Astrocyte (in vitro differentiated cells and primary cell): ENCODE measurements at regions not wholly inside any gene's neighbourhood (a gene's known extent, or its start where the extent isn't known, plus 50 kb on each side); places are given as distances from the start of the nearest gene placed in this dataset.

Source experiments
- DNase-seq: peaks from one replicate; pipeline ENCODE4 v3.0.0-alpha.2; 2010; ENCODE audit warnings: low read depth
- FAIRE-seq: peaks from 2 replicates; lab custom pipeline; 2011; peaks lifted over from hg19 to GRCh38; lab: Jason Lieb, UNC
- H2AFZ ChIP-seq: 2 replicates; pipeline ENCODE4 v1.6.0; 2012; ENCODE audit warnings: low read depth, low read length, inconsistent platforms
- H3K27ac ChIP-seq: 2 replicates; pipeline ENCODE4 v1.5.1; 2011; ENCODE audit warnings: low read depth, low read length, inconsistent platforms
- H3K27me3 ChIP-seq: 2 replicates; pipeline ENCODE4 v1.6.0; 2011; ENCODE audit warnings: low read length, inconsistent platforms; ENCODE audit not compliant: insufficient read depth
- H3K36me3 ChIP-seq: 2 replicates; pipeline ENCODE4 v1.5.1; 2011; ENCODE audit warnings: low read length, inconsistent platforms; ENCODE audit not compliant: insufficient read depth
- H3K4me1 ChIP-seq: 2 replicates; pipeline ENCODE4 v1.5.1; 2011; ENCODE audit warnings: low read length, inconsistent platforms; ENCODE audit not compliant: insufficient read depth
- H3K4me2 ChIP-seq: 2 replicates; pipeline ENCODE4 v1.6.0; 2012; ENCODE audit warnings: low read length, inconsistent platforms
- H3K4me3 ChIP-seq: 2 replicates; pipeline ENCODE4 v1.5.1; 2011; ENCODE audit warnings: low read depth, mild to moderate bottlenecking, low read length, inconsistent platforms; ENCODE audit not compliant: insufficient read depth
- H3K79me2 ChIP-seq: 2 replicates; pipeline ENCODE4 v1.6.0; 2012; ENCODE audit warnings: mild to moderate bottlenecking, low read length, inconsistent platforms; ENCODE audit not compliant: insufficient read depth
- H3K9ac ChIP-seq: 2 replicates; pipeline ENCODE4 v1.6.0; 2012; ENCODE audit warnings: mild to moderate bottlenecking, low read length, inconsistent platforms
- H3K9me3 ChIP-seq: 2 replicates; pipeline ENCODE4 v1.5.1; 2012; ENCODE audit warnings: low read depth, mild to moderate bottlenecking, low read length, inconsistent platforms; ENCODE audit not compliant: insufficient read depth
- H4K20me1 ChIP-seq: 2 replicates; pipeline ENCODE4 v1.6.0; 2012; ENCODE audit warnings: low read length, inconsistent platforms; ENCODE audit not compliant: insufficient read depth
- H3K27ac Mint-ChIP-seq: one replicate; pipeline ENCODE4 v1.8.0; 2021; ENCODE audit warnings: mild to moderate bottlenecking, mixed read lengths; ENCODE audit not compliant: unreplicated experiment
- H3K27me3 Mint-ChIP-seq: one replicate; pipeline ENCODE4 v1.8.0; 2021; ENCODE audit warnings: low read depth, mixed read lengths; ENCODE audit not compliant: unreplicated experiment
- H3K36me3 Mint-ChIP-seq: one replicate; pipeline ENCODE4 v1.8.0; 2021; ENCODE audit warnings: low read depth, mixed read lengths; ENCODE audit not compliant: unreplicated experiment
- H3K4me1 Mint-ChIP-seq: one replicate; pipeline ENCODE4 v1.8.0; 2021; ENCODE audit warnings: low read depth, mixed read lengths; ENCODE audit not compliant: unreplicated experiment
- H3K4me3 Mint-ChIP-seq: one replicate; pipeline ENCODE4 v1.8.0; 2021; ENCODE audit warnings: mild to moderate bottlenecking, moderate library complexity, mixed read lengths; ENCODE audit not compliant: unreplicated experiment
- H3K9me3 Mint-ChIP-seq: one replicate; pipeline ENCODE4 v1.8.0; 2021; ENCODE audit warnings: mild to moderate bottlenecking, mixed read lengths; ENCODE audit not compliant: unreplicated experiment
- CTCF ChIP-seq: IDR thresholded peaks from 2 replicates; pipeline ENCODE4 v1.5.1; 2011; ENCODE audit warnings: low read depth, mild to moderate bottlenecking, inconsistent platforms, low read length, moderate library complexity; ENCODE audit not compliant: insufficient read depth
- EZH2 ChIP-seq: IDR thresholded peaks from 2 replicates; pipeline ENCODE4 v1.6.1; 2012; ENCODE audit warnings: mild to moderate bottlenecking, low read length, inconsistent platforms; ENCODE audit not compliant: insufficient read depth

GRCh38 chr18:65039578-65039977, 711.2 kb upstream of the CDH7 start:
- Mint-ChIP-seq H3K36me3 (no peaks in the 10 kb centered on the region), H3K27ac (no peak overlapping the region), H3K4me1 (no peaks in the 10 kb centered on the region), H3K27me3 (no peaks in the 10 kb centered on the region), H3K9me3 (no peaks in the 10 kb centered on the region), H3K4me3 (no peak overlapping the region)
- H3K9ac ChIP-seq: no peak overlapping the region
- FAIRE-seq (no peak), DNase-seq (no peak)
- TF ChIP-seq CTCF: no peak
- H2AFZ ChIP-seq: no peak overlapping the region
- H3K9me3 ChIP-seq: no peaks in the 10 kb centered on the region
- no peaks in the 10 kb centered on the region for H4K20me1 ChIP-seq
- no peak overlapping the region for H3K27ac ChIP-seq
- no peaks in the 10 kb centered on the region for H3K36me3 ChIP-seq
- H3K4me3 ChIP-seq: no peak overlapping the region
- no peaks in the 10 kb centered on the region for H3K79me2 ChIP-seq
- H3K4me1 ChIP-seq: no peaks in the 10 kb centered on the region
- H3K4me2 ChIP-seq: no peak overlapping the region
- H3K27me3 ChIP-seq: no peaks in the 10 kb centered on the region

GRCh38 chr18:65035701-65036100, 715.1 kb upstream of the CDH7 start:
- no peaks in the 10 kb centered on the region for H3K27me3 ChIP-seq
- no peak overlapping the region for H3K4me3 ChIP-seq
- Mint-ChIP-seq H3K4me1 (no peaks in the 10 kb centered on the region), H3K36me3 (no peaks in the 10 kb centered on the region), H3K4me3 (no peak overlapping the region), H3K27me3 (no peaks in the 10 kb centered on the region), H3K27ac (no peak overlapping the region), H3K9me3 (no peaks in the 10 kb centered on the region)
- FAIRE-seq (no peak), DNase-seq (no peak)
- no peak overlapping the region for H2AFZ ChIP-seq
- H3K9me3 ChIP-seq: no peaks in the 10 kb centered on the region
- no peaks in the 10 kb centered on the region for H3K79me2 ChIP-seq
- no peak overlapping the region for H3K9ac ChIP-seq
- no peaks in the 10 kb centered on the region for H4K20me1 ChIP-seq
- TF ChIP-seq EZH2 (no peak), CTCF (no peak)
- H3K36me3 ChIP-seq: no peaks in the 10 kb centered on the region
- no peak overlapping the region for H3K4me2 ChIP-seq
- H3K4me1 ChIP-seq: no peaks in the 10 kb centered on the region
- no peak overlapping the region for H3K27ac ChIP-seq

- TF ChIP-seq EZH2 (no peak), CTCF (no peak)
- FAIRE-seq (no peak), DNase-seq (no peak)
- H3K9me3 Mint-ChIP-seq: no peaks in the 10 kb centered on the region
- Histone ChIP-seq H3K9ac (no peak overlapping the region), H2AFZ (no peak overlapping the region), H3K27ac (no peak overlapping the region), H3K36me3 (no peaks in the 10 kb centered on the region), H3K4me2 (no peak overlapping the region), H3K4me1 (no peaks in the 10 kb centered on the region), H3K9me3 (peaks cover 6% of the 10 kb centered on the region), H3K27me3 (no peaks in the 10 kb centered on the region), H4K20me1 (no peaks in the 10 kb centered on the region), H3K4me3 (no peak overlapping the region), H3K79me2 (no peaks in the 10 kb centered on the region)
- no peak overlapping the region for H3K4me3 Mint-ChIP-seq
- H3K36me3 Mint-ChIP-seq: no peaks in the 10 kb centered on the region
- no peaks in the 10 kb centered on the region for H3K4me1 Mint-ChIP-seq
- H3K27me3 Mint-ChIP-seq: no peaks in the 10 kb centered on the region
- H3K27ac Mint-ChIP-seq: no peak overlapping the region
Observed at GRCh38 chr18:65025756-65026155, 725.1 kb upstream of the CDH7 start.
